ENCODE measurements at regions not wholly inside any gene's neighbourhood (a gene's known extent, or its start where the extent isn't known, plus 50 kb on each side); places are given as distances from the start of the nearest gene placed in this dataset.

- Histone ChIP-seq H3K9me3 (no peaks in the 10 kb centered on the region), H3K4me1 (peaks cover 0 to 12% (median 3%) of the 10 kb centered on the region in 9 donors), H3K27ac (no peak overlapping the region), H3K4me3 (no peak overlapping the region), H3K27me3 (no peaks in the 10 kb centered on the region), H3K36me3 (no peaks in the 10 kb centered on the region)
- WGBS, 2 donors = 85 to 90% methylated on average over 5 of the region's 5 CpGs
- no peak for DNase-seq
- intact Hi-C loops (cut with DNase I) = no loop called here
- TF ChIP-seq CTCF (IDR thresholded peaks at IDR 0.05) = no peak
- no peak for ATAC-seq
Observed at GRCh38 chr10:32167450-32167849, 111.2 kb upstream of the KIF5B start.

- no peaks in the 10 kb centered on the region for H3K27me3 ChIP-seq
- TF ChIP-seq CTCF (IDR thresholded peaks at IDR 0.05) = no peak
- ATAC-seq (no peak), DNase-seq (no peak)
- no peaks in the 10 kb centered on the region for H3K36me3 ChIP-seq
- H3K9me3 ChIP-seq = no peaks in the 10 kb centered on the region
- H3K4me3 ChIP-seq = no peak overlapping the region
- H3K27ac ChIP-seq = no peak overlapping the region
- intact Hi-C loops (cut with DNase I) = no loop called here
- H3K4me1 ChIP-seq = peaks cover 0 to 18% (median 6%) of the 10 kb centered on the region in 9 donors
Observed at GRCh38 chr10:32166365-32166764, 110.1 kb upstream of the KIF5B start.

DNA sequence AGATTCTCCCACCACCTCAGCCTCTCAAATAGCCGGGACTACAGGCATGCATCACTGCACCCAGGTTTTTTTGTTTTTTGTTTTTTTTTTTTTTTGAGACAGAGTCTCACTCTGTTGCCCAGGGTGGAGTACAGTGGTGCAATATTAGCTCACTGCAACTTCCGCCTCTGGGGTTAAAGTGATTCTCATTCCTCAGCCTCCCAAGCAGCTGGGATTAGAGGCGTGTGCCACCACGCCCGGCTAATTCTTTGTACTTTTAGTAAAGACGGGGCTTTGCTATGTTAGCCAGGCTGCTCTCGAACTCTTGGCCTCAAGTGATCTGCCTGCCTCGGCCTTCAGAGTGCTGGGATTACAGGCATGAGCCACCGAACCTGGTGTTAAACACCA, 107.5 kb upstream of the KIF5B start:
- H3K9me3 ChIP-seq = no peaks in the 10 kb centered on the region
- intact Hi-C loops (cut with DNase I) = no loop called here
- ATAC-seq = no peak
- peaks cover 0 to 8% (median 0%) of the 10 kb centered on the region in 9 donors for H3K4me1 ChIP-seq
- 91 to 93% methylated on average over 9 of the region's 9 CpGs for WGBS, 2 donors
- H3K36me3 ChIP-seq = no peaks in the 10 kb centered on the region
- no peak for DNase-seq
- no peak for TF ChIP-seq CTCF (IDR thresholded peaks at IDR 0.05)
- H3K27me3 ChIP-seq = no peaks in the 10 kb centered on the region
- no peak overlapping the region for H3K27ac ChIP-seq
- no peak overlapping the region for H3K4me3 ChIP-seq

GRCh38 chr10:32163071-32163761, 107.0 kb upstream of the KIF5B start:
- H3K9me3 ChIP-seq = no peaks in the 10 kb centered on the region
- DNase-seq (no peak), ATAC-seq (no peak)
- no peak for TF ChIP-seq CTCF (IDR thresholded peaks at IDR 0.05)
- H3K36me3 ChIP-seq = no peaks in the 10 kb centered on the region
- 82 to 89% methylated on average over 10 of the region's 10 CpGs for WGBS, 2 donors
- H3K27ac ChIP-seq = no peak overlapping the region
- H3K4me1 ChIP-seq = peaks cover 0 to 8% (median 0%) of the 10 kb centered on the region in 9 donors
- H3K27me3 ChIP-seq = no peaks in the 10 kb centered on the region
- intact Hi-C loops (cut with DNase I) = no loop called here
- H3K4me3 ChIP-seq = no peak overlapping the region

Measured in heart right ventricle (tissue), 16 donors.